ENCODE measurements at regions not wholly inside any gene's neighbourhood (a gene's known extent, or its start where the extent isn't known, plus 50 kb on each side); places are given as distances from the start of the nearest gene placed in this dataset.
A peak's percentile ranks its signal among the peaks of the same experiment; 100 is the strongest.

DNA sequence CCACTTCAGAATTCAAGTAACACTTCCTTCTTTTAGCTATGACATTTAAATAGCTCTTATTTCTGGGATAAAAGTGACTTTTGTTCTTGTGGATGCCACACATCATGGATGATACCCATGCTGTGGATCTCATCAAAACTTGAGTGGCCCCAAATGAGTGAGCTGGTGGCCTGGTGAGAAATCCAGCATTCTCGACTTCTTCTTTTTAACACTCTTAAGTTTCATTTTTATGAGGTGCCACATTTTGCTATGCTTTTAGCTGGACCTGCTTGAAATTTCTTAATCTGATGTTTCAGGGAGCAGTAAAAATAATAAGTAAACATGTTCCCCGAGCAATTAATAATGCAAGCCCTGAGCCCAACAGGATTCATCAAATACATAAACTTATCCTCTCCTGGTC, 384.8 kb upstream of the MEF2C start:
- H3K9me3 ChIP-seq, result no peaks in the 10 kb centered on the region
- peaks cover 22% of the 10 kb centered on the region for H3K4me1 ChIP-seq
- no peak for TF ChIP-seq Cebpa-rat (IDR thresholded peaks at IDR 0.05)
- no peak overlapping the region for H3K4me3 ChIP-seq
- no peak overlapping the region for H3K9ac ChIP-seq
- no peak overlapping the region for H3K4me2 ChIP-seq
- no peaks in the 10 kb centered on the region for H3K27me3 ChIP-seq
- H4K20me1 ChIP-seq, result no peaks in the 10 kb centered on the region
- no peaks in the 10 kb centered on the region for H3K36me3 ChIP-seq
- no peak overlapping the region for H3K27ac ChIP-seq

DNA sequence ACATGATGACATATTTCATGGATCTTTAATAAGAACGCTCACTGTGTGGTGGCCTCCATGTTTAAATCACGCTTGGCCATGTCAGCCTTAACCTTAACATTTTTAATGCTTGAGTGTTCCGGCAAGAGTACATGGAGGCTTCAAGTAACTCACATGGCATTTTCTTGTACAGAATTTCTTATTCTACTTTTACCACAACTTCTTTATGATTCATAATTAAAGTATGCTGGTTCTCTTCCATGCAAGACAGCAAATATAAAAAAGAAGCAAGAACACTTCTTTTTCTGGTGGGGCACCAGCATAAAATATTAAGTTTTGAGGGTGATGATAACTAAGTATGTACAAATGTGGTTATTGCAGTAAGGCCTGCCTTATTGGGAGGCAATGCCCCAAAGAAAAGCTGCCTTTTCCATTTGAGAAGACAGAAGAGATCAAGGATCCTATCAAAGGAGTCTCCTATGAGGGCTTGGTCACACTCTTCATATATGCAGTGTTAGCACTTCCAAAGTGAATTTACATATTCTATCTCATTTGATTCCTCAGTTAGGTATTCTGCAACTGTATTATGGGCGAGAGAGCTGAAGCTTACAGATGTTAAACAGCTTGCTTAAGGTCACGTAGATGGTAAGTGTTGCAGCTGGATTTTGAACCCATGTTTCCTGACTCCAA, 382.7 kb upstream of the MEF2C start:
- TF ChIP-seq Cebpa-rat (IDR thresholded peaks at IDR 0.05), result no peak
- Histone ChIP-seq H3K4me1 (peaks cover 2% of the 10 kb centered on the region), H3K27ac (no peak overlapping the region), H3K9me3 (no peaks in the 10 kb centered on the region), H4K20me1 (no peaks in the 10 kb centered on the region), H3K27me3 (no peaks in the 10 kb centered on the region), H3K4me3 (no peak overlapping the region), H3K4me2 (no peak overlapping the region), H3K9ac (no peak overlapping the region), H3K36me3 (no peaks in the 10 kb centered on the region)

DNA sequence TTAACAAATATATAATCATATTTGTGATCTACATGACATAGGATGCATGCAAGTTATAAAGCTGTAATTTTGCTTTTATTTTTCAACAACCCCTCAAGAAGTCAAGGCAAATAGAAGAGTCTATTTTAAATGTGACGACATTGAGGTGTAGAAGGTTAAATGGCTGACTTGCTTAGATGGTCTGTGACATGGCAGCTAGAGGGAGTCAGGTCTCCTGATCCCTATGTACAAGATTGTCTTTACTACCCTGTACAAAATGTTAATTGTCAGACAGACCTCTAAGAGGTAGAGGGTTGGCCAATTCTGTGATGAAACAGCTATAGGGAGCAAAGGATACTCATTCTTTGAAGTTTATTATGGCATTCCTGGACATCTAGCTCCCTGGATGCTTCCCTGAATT, 380.9 kb upstream of the MEF2C start:
- Histone ChIP-seq H3K4me3 (no peak overlapping the region), H3K27me3 (no peaks in the 10 kb centered on the region), H3K27ac (no peak overlapping the region), H4K20me1 (no peaks in the 10 kb centered on the region), H3K9ac (no peak overlapping the region), H3K4me1 (peaks cover 15% of the 10 kb centered on the region), H3K9me3 (no peaks in the 10 kb centered on the region), H3K36me3 (no peaks in the 10 kb centered on the region), H3K4me2 (no peak overlapping the region)
- TF ChIP-seq Cebpa-rat (IDR thresholded peaks at IDR 0.05), result no peak

DNA sequence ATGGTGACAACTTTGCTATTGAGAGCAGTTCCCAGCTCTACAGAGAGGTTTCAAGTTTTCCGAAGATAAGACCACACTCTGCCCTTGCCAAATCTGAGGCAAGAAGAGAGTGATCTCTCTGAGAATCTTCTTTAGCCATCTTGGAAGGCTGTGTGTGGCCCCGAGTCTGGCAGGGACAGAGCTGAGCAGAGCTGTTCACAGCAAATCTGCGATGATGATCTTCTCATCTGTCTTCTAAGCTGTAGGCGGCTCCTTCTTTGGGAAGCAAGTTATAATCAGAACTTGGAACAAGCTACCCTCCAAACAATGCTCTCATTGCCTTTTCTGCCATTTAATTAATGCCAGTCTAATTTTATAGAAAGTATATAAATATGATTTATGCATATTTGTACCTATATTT, 379.0 kb upstream of the MEF2C start:
- TF ChIP-seq Cebpa-rat (IDR thresholded peaks at IDR 0.05), result no peak
- H3K4me3 ChIP-seq, result no peak overlapping the region
- H3K4me2 ChIP-seq, result no peak overlapping the region
- H3K36me3 ChIP-seq, result no peaks in the 10 kb centered on the region
- H4K20me1 ChIP-seq, result no peaks in the 10 kb centered on the region
- H3K9ac ChIP-seq, result no peak overlapping the region
- H3K9me3 ChIP-seq, result no peaks in the 10 kb centered on the region
- H3K27me3 ChIP-seq, result no peaks in the 10 kb centered on the region
- peaks cover 27% of the 10 kb centered on the region for H3K4me1 ChIP-seq
- H3K27ac ChIP-seq, result no peak overlapping the region

DNA sequence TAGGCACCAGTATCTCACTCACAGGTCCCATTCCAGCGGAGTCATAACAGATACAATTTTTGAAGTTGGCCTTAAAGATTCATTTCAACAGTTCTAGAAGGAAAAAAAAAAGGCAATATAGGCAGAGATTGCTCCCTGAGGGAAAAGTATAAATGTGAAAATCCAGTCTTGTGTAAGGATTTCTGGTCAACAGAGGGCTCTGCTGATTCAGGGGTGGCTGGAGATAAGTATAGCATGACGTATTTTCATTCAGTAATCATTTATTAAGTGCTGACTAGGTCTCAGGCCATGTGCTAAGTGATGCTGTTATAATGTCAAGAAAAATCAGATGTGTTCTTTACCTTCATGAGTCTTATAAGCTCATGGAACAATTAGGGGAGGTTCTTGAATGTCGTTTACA, 377.3 kb upstream of the MEF2C start:
- no peak for TF ChIP-seq Cebpa-rat (IDR thresholded peaks at IDR 0.05)
- Histone ChIP-seq H3K4me3 (no peak overlapping the region), H3K9me3 (no peaks in the 10 kb centered on the region), H3K27me3 (no peaks in the 10 kb centered on the region), H4K20me1 (no peaks in the 10 kb centered on the region), H3K4me1 (peaks cover 35% of the 10 kb centered on the region), H3K36me3 (no peaks in the 10 kb centered on the region), H3K4me2 (peak overlapping the region; percentile 78), H3K9ac (no peak overlapping the region), H3K27ac (no peak overlapping the region)

DNA sequence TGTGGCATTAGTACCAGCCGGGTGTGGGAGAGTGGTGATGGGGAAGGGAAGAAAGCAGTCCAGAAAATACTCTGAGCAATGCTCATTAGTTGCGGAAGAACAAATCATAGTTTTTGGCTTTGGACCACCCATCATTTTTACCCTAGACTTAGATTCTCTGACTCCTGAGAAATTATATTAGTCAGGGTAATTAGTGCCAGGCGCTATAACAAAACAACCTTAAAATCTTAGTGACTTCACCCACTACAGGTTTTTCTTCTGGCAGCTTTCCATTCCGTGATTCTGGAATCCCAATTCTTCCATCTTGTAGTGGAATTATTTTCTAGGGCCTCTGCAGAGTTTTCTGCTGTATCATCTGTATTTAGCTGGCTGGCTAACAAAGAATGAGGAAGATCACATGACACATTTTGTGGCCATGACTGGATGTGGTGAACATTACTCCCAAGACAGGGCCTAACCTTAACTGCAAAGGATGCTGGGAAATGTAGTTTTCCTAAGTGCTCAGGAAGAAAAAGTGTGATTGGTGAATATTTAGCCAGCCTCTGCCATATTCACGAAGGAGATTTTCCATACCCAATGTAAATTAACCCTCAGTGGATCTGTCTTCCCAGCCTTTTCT, 373.0 kb upstream of the MEF2C start:
- Histone ChIP-seq H3K27ac (no peak overlapping the region), H3K9ac (no peak overlapping the region), H3K4me3 (no peak overlapping the region), H3K4me2 (no peak overlapping the region), H3K36me3 (no peaks in the 10 kb centered on the region), H3K27me3 (no peaks in the 10 kb centered on the region), H3K4me1 (peaks cover 35% of the 10 kb centered on the region), H4K20me1 (no peaks in the 10 kb centered on the region), H3K9me3 (no peaks in the 10 kb centered on the region)
- TF ChIP-seq Cebpa-rat (IDR thresholded peaks at IDR 0.05), result no peak

DNA sequence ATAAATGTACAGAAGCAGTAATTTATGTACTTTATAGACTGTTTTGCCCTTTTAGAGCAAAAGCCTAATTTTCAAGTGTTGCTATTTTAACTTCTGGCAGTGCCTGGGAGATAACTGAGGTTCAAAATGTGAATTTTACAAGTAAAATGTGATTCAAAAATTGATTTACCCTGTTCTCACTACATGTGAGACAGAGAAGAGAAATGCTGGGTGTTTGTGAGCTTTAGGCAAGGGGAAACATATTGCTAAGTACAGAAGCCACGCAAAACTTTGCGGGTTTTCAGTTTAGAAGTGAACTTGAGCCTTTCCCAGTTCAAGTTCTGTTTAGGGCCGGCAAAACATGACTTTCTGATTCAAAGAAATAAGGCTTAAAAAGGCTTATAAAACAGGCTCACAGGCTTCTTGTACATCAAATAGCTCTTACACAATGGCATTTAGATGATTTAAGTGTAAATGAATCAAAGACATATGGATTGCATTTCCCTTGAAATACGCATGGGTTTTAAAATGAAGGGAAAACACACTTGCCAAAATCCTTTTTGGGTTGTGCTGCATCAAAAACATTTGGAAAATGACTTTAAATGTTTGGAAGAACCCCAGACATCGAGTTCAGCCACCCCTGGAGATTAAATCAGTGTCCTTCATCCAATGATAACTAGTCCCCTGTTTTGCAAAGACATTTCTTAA, 370.8 kb upstream of the MEF2C start:
- H3K9me3 ChIP-seq, result no peaks in the 10 kb centered on the region
- no peaks in the 10 kb centered on the region for H3K36me3 ChIP-seq
- no peak overlapping the region for H3K9ac ChIP-seq
- H3K4me2 ChIP-seq, result no peak overlapping the region
- no peaks in the 10 kb centered on the region for H4K20me1 ChIP-seq
- H3K27ac ChIP-seq, result no peak overlapping the region
- H3K27me3 ChIP-seq, result no peaks in the 10 kb centered on the region
- no peak overlapping the region for H3K4me3 ChIP-seq
- no peak for TF ChIP-seq Cebpa-rat (IDR thresholded peaks at IDR 0.05)
- H3K4me1 ChIP-seq, result peaks cover 20% of the 10 kb centered on the region

DNA sequence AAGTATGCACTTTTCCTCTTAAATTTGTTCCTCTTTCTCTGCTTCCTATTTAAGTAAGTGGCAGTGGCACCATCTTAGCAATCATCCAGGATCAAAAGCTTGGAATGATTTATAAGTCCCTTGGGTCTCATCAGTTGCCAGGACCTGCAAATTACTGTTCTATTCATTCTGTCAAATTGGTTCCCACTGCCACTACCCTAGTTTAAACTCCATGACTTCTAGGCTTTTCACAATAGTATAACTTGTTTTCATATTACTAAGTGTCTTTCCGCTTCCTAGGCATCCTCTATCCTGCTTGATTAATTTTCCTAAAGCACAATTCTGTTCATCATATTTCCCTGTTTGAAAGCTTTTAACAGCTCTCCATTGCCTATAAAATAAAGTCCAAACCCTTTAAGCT, 363.9 kb upstream of the MEF2C start:
- Histone ChIP-seq H3K4me3 (no peak overlapping the region), H3K4me1 (no peaks in the 10 kb centered on the region), H4K20me1 (no peaks in the 10 kb centered on the region), H3K9me3 (no peaks in the 10 kb centered on the region), H3K27ac (no peak overlapping the region), H3K4me2 (no peak overlapping the region), H3K36me3 (no peaks in the 10 kb centered on the region), H3K27me3 (no peaks in the 10 kb centered on the region), H3K9ac (no peak overlapping the region)
- no peak for TF ChIP-seq Cebpa-rat (IDR thresholded peaks at IDR 0.05)

DNA sequence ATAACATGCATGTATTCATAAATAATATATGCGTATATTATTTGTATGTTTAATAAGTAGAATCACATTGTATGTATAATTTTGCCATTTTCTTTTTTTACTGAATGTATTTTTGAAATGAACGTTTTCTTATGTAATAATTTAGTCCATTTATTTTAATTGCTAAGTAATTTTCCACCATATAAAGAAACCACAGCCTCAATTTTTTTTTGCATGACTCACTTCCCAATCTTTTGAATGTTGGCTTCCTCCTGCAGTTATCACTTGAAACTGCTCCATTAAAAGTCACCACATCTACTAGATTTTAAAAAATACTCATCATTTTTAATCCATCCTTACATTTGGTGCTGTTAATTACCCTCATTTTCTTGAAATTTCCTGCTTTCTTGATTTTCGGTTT, 363.3 kb upstream of the MEF2C start:
- TF ChIP-seq Cebpa-rat (IDR thresholded peaks at IDR 0.05), result no peak
- H3K9me3 ChIP-seq, result no peaks in the 10 kb centered on the region
- H3K4me2 ChIP-seq, result no peak overlapping the region

DNA sequence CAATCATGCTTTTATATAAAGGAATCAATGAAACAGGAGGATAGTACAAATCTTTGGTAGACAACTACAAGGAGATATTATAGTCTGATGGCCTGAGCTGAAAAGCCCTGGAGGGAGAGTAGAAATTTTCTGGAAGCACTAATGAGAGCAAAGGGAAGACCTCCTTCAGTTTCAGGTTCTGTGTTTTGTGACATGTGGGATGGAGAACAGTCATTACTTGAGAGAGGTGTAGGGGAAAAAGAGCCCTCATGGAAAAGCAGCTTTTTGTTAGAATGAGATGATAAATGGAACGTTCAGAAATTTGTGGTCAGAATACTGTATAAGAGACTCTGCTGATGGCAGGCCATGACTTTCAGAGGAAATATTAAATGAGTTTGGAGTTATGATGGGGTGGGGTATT, 360.6 kb upstream of the MEF2C start:
- no peak overlapping the region for H3K4me3 ChIP-seq
- no peak overlapping the region for H3K9ac ChIP-seq
- H3K27me3 ChIP-seq, result no peaks in the 10 kb centered on the region
- H4K20me1 ChIP-seq, result no peaks in the 10 kb centered on the region
- H3K4me1 ChIP-seq, result no peaks in the 10 kb centered on the region
- no peaks in the 10 kb centered on the region for H3K9me3 ChIP-seq
- H3K27ac ChIP-seq, result no peak overlapping the region
- H3K4me2 ChIP-seq, result no peak overlapping the region
- H3K36me3 ChIP-seq, result no peaks in the 10 kb centered on the region
- no peak for TF ChIP-seq Cebpa-rat (IDR thresholded peaks at IDR 0.05)

More for the DNA sequence above, 363.3 kb upstream of the MEF2C start:
- no peak overlapping the region for H3K4me3 ChIP-seq
- no peaks in the 10 kb centered on the region for H3K4me1 ChIP-seq
- H3K9ac ChIP-seq, result no peak overlapping the region
- H3K27me3 ChIP-seq, result no peaks in the 10 kb centered on the region
- H4K20me1 ChIP-seq, result no peaks in the 10 kb centered on the region
- no peaks in the 10 kb centered on the region for H3K36me3 ChIP-seq
- H3K27ac ChIP-seq, result no peak overlapping the region
